ENCODE measurements at regions not wholly inside any gene's neighbourhood (a gene's known extent, or its start where the extent isn't known, plus 50 kb on each side); places are given as distances from the start of the nearest gene placed in this dataset.

DNA sequence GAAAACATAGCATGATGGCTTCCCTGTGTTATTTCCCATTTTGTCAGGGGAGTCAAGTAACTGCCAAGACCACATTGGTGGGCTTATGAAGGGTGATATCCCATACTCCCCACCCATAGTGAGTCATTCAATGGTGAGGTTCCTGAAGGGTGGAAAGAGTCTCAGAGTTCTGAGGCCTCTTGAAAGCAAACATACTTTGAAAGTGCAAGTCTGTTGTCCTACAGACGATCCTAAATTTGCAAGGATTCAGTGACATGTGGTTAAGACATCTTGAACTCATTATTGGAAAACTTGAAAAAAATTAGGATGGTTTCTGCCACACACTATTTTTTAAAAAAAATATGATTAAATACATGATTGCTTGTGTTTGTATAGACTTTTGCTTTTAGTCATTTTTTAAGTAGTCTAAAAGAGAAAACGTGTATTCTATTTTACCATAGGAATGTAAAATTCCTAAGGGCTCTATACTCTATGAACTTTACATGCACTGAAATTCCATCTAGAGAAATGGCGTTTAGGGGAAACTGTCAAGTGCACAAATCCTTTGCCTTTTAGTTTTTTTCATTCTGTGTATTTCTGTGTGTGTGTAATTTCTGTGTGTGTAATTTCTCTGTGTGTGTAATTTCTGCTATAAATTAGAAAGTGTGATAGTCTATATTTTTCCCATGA, 225.5 kb upstream of the ADAMTS5 start:
- no peak for TF ChIP-seq CTCF (IDR thresholded peaks at IDR 0.05; ENCODE audit: insufficient read depth, low read length, poor library complexity, severe bottlenecking)
- H3K36me3 ChIP-seq (ENCODE audit: control insufficient read depth, insufficient read depth, low read length), result no peaks in the 10 kb centered on the region
- no peak overlapping the region for H3K4me3 ChIP-seq (replicated peaks; ENCODE audit: low read depth, low read length)
- DNase-seq (ENCODE audit: extremely low read depth, insufficient read length), result no peak
- H3K27me3 ChIP-seq (replicated peaks; ENCODE audit: control insufficient read depth, insufficient read depth, low read length), result no peaks in the 10 kb centered on the region

- TF ChIP-seq CTCF (IDR thresholded peaks at IDR 0.05; ENCODE audit: insufficient read depth, low read length, poor library complexity, severe bottlenecking), result no peak
- no peak for DNase-seq (ENCODE audit: extremely low read depth, insufficient read length)
Observed at GRCh38 chr21:27190601-27191000, 223.7 kb upstream of the ADAMTS5 start.

DNA sequence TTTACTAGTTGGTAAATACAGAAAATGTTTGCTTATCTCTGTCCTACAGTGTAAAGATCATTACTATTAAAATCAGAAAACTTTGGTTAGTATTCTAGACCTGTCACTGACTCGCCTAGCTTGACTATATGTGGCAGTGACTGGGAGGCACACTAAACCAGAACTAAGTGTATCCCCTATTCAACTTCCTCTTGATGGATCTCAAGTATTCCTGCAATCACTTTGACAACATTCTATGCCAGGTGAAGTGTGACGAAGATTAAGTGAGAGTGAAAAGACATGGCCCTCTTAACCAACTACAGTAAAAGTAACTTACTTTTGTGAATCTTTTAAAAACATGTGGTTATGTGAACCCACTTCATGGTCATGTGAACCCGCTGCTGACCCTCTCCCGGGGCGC, 223.0 kb upstream of the ADAMTS5 start:
- no peak for TF ChIP-seq CTCF (IDR thresholded peaks at IDR 0.05; ENCODE audit: insufficient read depth, low read length, poor library complexity, severe bottlenecking)
- H3K36me3 ChIP-seq (ENCODE audit: control insufficient read depth, insufficient read depth, low read length), result no peaks in the 10 kb centered on the region
- H3K27me3 ChIP-seq (replicated peaks; ENCODE audit: control insufficient read depth, insufficient read depth, low read length), result no peaks in the 10 kb centered on the region
- no peak overlapping the region for H3K4me3 ChIP-seq (replicated peaks; ENCODE audit: low read depth, low read length)
- no peak for DNase-seq (ENCODE audit: extremely low read depth, insufficient read length)

More at GRCh38 chr21:27190601-27191000, 223.7 kb upstream of the ADAMTS5 start:
- Histone ChIP-seq H3K4me3 (replicated peaks; ENCODE audit: low read depth, low read length) (no peak overlapping the region), H3K36me3 (ENCODE audit: control insufficient read depth, insufficient read depth, low read length) (no peaks in the 10 kb centered on the region), H3K27me3 (replicated peaks; ENCODE audit: control insufficient read depth, insufficient read depth, low read length) (no peaks in the 10 kb centered on the region)

DNA sequence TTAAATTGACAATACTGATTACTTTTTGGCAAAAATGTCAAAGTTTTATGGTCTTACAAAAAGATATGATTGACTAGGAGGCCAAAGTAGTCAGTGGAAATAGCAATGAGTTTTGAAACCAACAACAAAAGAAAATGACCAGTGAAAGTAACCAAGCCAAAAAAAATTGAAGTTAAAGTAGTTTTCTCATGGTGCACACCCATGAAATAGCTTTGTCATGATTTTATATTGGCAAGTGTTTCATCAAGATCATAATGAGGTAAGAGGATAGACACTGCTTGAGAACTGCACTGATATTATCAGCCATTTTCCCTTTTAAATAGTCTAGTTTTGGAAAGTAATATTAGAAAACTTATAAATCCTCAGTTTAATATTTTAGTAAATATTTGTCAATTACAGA, 206.2 kb upstream of the ADAMTS5 start:
- TF ChIP-seq CTCF (IDR thresholded peaks at IDR 0.05; ENCODE audit: insufficient read depth, low read length, poor library complexity, severe bottlenecking), result no peak
- no peak for DNase-seq (ENCODE audit: extremely low read depth, insufficient read length)
- no peaks in the 10 kb centered on the region for H3K27me3 ChIP-seq (replicated peaks; ENCODE audit: control insufficient read depth, insufficient read depth, low read length)

DNA sequence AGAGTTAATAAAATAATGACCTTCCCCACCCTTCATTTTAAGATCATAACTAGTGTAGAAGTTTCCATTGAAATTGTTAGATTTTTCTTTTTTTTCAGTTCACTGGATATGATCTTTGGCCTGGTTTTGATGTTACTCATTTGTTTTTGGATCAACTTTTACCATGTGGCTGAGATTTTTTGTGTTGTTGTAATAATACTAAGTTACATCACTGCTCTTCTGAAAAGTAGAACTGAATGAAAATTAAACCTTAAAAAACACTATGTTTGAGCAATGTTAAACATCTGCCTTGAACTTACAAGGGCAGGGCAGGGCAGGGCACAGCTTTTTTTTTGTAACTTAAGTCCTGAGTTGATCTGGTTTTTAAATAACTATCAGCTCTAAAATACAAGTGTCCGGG, 204.8 kb upstream of the ADAMTS5 start:
- no peak for TF ChIP-seq CTCF (IDR thresholded peaks at IDR 0.05; ENCODE audit: insufficient read depth, low read length, poor library complexity, severe bottlenecking)
- no peaks in the 10 kb centered on the region for H3K36me3 ChIP-seq (ENCODE audit: control insufficient read depth, insufficient read depth, low read length)
- H3K4me3 ChIP-seq (replicated peaks; ENCODE audit: low read depth, low read length), result no peak overlapping the region
- H3K27me3 ChIP-seq (replicated peaks; ENCODE audit: control insufficient read depth, insufficient read depth, low read length), result no peaks in the 10 kb centered on the region
- no peak for DNase-seq (ENCODE audit: extremely low read depth, insufficient read length)

More for the DNA sequence above, 206.2 kb upstream of the ADAMTS5 start:
- H3K36me3 ChIP-seq (ENCODE audit: control insufficient read depth, insufficient read depth, low read length), result no peaks in the 10 kb centered on the region
- no peak overlapping the region for H3K4me3 ChIP-seq (replicated peaks; ENCODE audit: low read depth, low read length)

GRCh38 chr21:27168084-27168483, 201.2 kb upstream of the ADAMTS5 start:
- Histone ChIP-seq H3K27me3 (replicated peaks; ENCODE audit: control insufficient read depth, insufficient read depth, low read length) (no peaks in the 10 kb centered on the region), H3K4me3 (replicated peaks; ENCODE audit: low read depth, low read length) (no peak overlapping the region), H3K36me3 (ENCODE audit: control insufficient read depth, insufficient read depth, low read length) (no peaks in the 10 kb centered on the region)
- TF ChIP-seq CTCF (IDR thresholded peaks at IDR 0.05; ENCODE audit: insufficient read depth, low read length, poor library complexity, severe bottlenecking), result no peak
- no peak for DNase-seq (ENCODE audit: extremely low read depth, insufficient read length)
